Dedifferentiated amniotic fluid mesenchymal stem cell (primary cell): ENCODE measurements at regions not wholly inside any gene's neighbourhood (a gene's known extent, or its start where the extent isn't known, plus 50 kb on each side); places are given as distances from the start of the nearest gene placed in this dataset.

Experiments
- DNase-seq: peaks from one replicate; pipeline ENCODE4 v3.0.0-alpha.2; 2016; ENCODE audit errors: extremely low spot score

- DNase-seq = no peak
These were observed 187.1 kb upstream of the SPEF2 start for GRCh38 chr5:35430381-35431162.

- no peak for DNase-seq
These were observed 189.9 kb upstream of the PRLR start for GRCh38 chr5:35420200-35420599.

- no peak for DNase-seq
These were observed 186.8 kb upstream of the PRLR start for GRCh38 chr5:35417040-35417439.

GRCh38 chr5:35416217-35416988, 186.1 kb upstream of the PRLR start:
- no peak for DNase-seq

- no peak for DNase-seq
These were observed 185.0 kb upstream of the PRLR start for GRCh38 chr5:35415309-35415708.

- DNase-seq = no peak
These were observed 179.1 kb upstream of the PRLR start for GRCh38 chr5:35409361-35409760.

- no peak for DNase-seq
These were observed 177.9 kb upstream of the PRLR start for GRCh38 chr5:35408146-35408545.

- no peak for DNase-seq
These were observed 177.4 kb upstream of the PRLR start for GRCh38 chr5:35407697-35408096.

- no peak for DNase-seq
These were observed 175.7 kb upstream of the PRLR start for GRCh38 chr5:35405938-35406337.

- no peak for DNase-seq
These were observed 174.4 kb upstream of the PRLR start for GRCh38 chr5:35404701-35405100.

- no peak for DNase-seq
These were observed 163.6 kb upstream of the PRLR start for GRCh38 chr5:35393901-35394300.

- DNase-seq = no peak
These were observed 154.4 kb upstream of the PRLR start for GRCh38 chr5:35384658-35385057.

- DNase-seq = no peak
These were observed 152.8 kb upstream of the PRLR start for GRCh38 chr5:35383041-35383440.

GRCh38 chr5:35377653-35378052, 147.4 kb upstream of the PRLR start:
- DNase-seq = no peak

GRCh38 chr5:35374584-35374983, 144.3 kb upstream of the PRLR start:
- DNase-seq = no peak

GRCh38 chr5:35373249-35373648, 143.0 kb upstream of the PRLR start:
- no peak for DNase-seq

GRCh38 chr5:35372482-35372881, 142.2 kb upstream of the PRLR start:
- DNase-seq = no peak

GRCh38 chr5:35371951-35372426, 141.7 kb upstream of the PRLR start:
- no peak for DNase-seq

- no peak for DNase-seq
These were observed 140.6 kb upstream of the PRLR start for GRCh38 chr5:35370871-35371270.

GRCh38 chr5:35369965-35370790, 139.9 kb upstream of the PRLR start:
- no peak for DNase-seq

GRCh38 chr5:35367526-35367925, 137.2 kb upstream of the PRLR start:
- DNase-seq = no peak

- DNase-seq = no peak
These were observed 135.5 kb upstream of the PRLR start for GRCh38 chr5:35365758-35366157.
